ENCODE measurements at regions not wholly inside any gene's neighbourhood (a gene's known extent, or its start where the extent isn't known, plus 50 kb on each side); places are given as distances from the start of the nearest gene placed in this dataset.

GRCh38 chr14:97420211-97420610 lies 623.0 kb downstream of the VRK1 start:
- Mint-ChIP-seq H3K4me3 (no peak overlapping the region), H3K4me1 (peaks cover 13% of the 10 kb centered on the region), H3K9me3 (no peaks in the 10 kb centered on the region), H3K36me3 (ENCODE audit: insufficient read depth) (no peaks in the 10 kb centered on the region), H3K27ac (ENCODE audit: low read depth) (no peak overlapping the region), H3K27me3 (no peaks in the 10 kb centered on the region)
- DNase-seq (ENCODE audit: low spot score in 2 of 2) (no peak), ATAC-seq (replicated peaks; ENCODE audit: extremely low read depth, poor library complexity, severe bottlenecking) (no peak)

GRCh38 chr14:97426776-97427175 lies 629.6 kb downstream of the VRK1 start:
- no peaks in the 10 kb centered on the region for H3K9me3 Mint-ChIP-seq
- H3K27ac Mint-ChIP-seq (ENCODE audit: low read depth): no peak overlapping the region
- H3K27me3 Mint-ChIP-seq: no peaks in the 10 kb centered on the region
- no peaks in the 10 kb centered on the region for H3K36me3 Mint-ChIP-seq (ENCODE audit: insufficient read depth)
- DNase-seq (ENCODE audit: low spot score in 2 of 2): no peak
- H3K4me3 Mint-ChIP-seq: no peak overlapping the region
- ATAC-seq (replicated peaks; ENCODE audit: extremely low read depth, poor library complexity, severe bottlenecking): no peak
- H3K4me1 Mint-ChIP-seq: peaks cover 7% of the 10 kb centered on the region

GRCh38 chr14:97428808-97429440 lies 631.7 kb downstream of the VRK1 start:
- DNase-seq (ENCODE audit: low spot score in 2 of 2) (no peak), ATAC-seq (replicated peaks; ENCODE audit: extremely low read depth, poor library complexity, severe bottlenecking) (no peak)
- H3K27ac Mint-ChIP-seq (ENCODE audit: low read depth): no peak overlapping the region
- H3K4me3 Mint-ChIP-seq: no peak overlapping the region
- H3K36me3 Mint-ChIP-seq (ENCODE audit: insufficient read depth): peaks cover 3% of the 10 kb centered on the region
- no peaks in the 10 kb centered on the region for H3K9me3 Mint-ChIP-seq
- H3K4me1 Mint-ChIP-seq: peaks cover 24% of the 10 kb centered on the region
- H3K27me3 Mint-ChIP-seq: no peaks in the 10 kb centered on the region

GRCh38 chr14:97432586-97432985 lies 635.4 kb downstream of the VRK1 start:
- Mint-ChIP-seq H3K27ac (ENCODE audit: low read depth) (peak overlapping the region; percentile 64), H3K9me3 (no peaks in the 10 kb centered on the region), H3K36me3 (ENCODE audit: insufficient read depth) (peaks cover 6% of the 10 kb centered on the region), H3K4me3 (no peak overlapping the region), H3K27me3 (no peaks in the 10 kb centered on the region), H3K4me1 (peaks cover 24% of the 10 kb centered on the region)
- ATAC-seq (replicated peaks; ENCODE audit: extremely low read depth, poor library complexity, severe bottlenecking): peak; percentile 54
- DNase-seq (ENCODE audit: low spot score in 2 of 2): no peak

GRCh38 chr14:97441740-97442362 lies 644.7 kb downstream of the VRK1 start:
- DNase-seq (ENCODE audit: low spot score in 2 of 2): no peak
- H3K9me3 Mint-ChIP-seq: no peaks in the 10 kb centered on the region
- H3K4me3 Mint-ChIP-seq: no peak overlapping the region
- no peaks in the 10 kb centered on the region for H3K27me3 Mint-ChIP-seq
- peaks cover 2% of the 10 kb centered on the region for H3K36me3 Mint-ChIP-seq (ENCODE audit: insufficient read depth)
- peak overlapping the region; percentile 54 for H3K27ac Mint-ChIP-seq (ENCODE audit: low read depth)
- peaks cover 15% of the 10 kb centered on the region for H3K4me1 Mint-ChIP-seq
- ATAC-seq (replicated peaks; ENCODE audit: extremely low read depth, poor library complexity, severe bottlenecking): no peak

GRCh38 chr14:97442363-97442762 lies 645.2 kb downstream of the VRK1 start:
- Mint-ChIP-seq H3K4me3 (no peak overlapping the region), H3K4me1 (peaks cover 15% of the 10 kb centered on the region)
- no peak for ATAC-seq (replicated peaks; ENCODE audit: extremely low read depth, poor library complexity, severe bottlenecking)

GRCh38 chr14:97443412-97443811 lies 646.2 kb downstream of the VRK1 start:
- Mint-ChIP-seq H3K27me3 (no peaks in the 10 kb centered on the region), H3K9me3 (no peaks in the 10 kb centered on the region), H3K4me3 (no peak overlapping the region), H3K27ac (ENCODE audit: low read depth) (no peak overlapping the region), H3K36me3 (ENCODE audit: insufficient read depth) (peaks cover 2% of the 10 kb centered on the region), H3K4me1 (peaks cover 15% of the 10 kb centered on the region)
- ATAC-seq (replicated peaks; ENCODE audit: extremely low read depth, poor library complexity, severe bottlenecking): no peak
- DNase-seq (ENCODE audit: low spot score in 2 of 2): no peak

More at GRCh38 chr14:97442363-97442762, 645.2 kb downstream of the VRK1 start:
- H3K27me3 Mint-ChIP-seq: no peaks in the 10 kb centered on the region
- no peak for DNase-seq (ENCODE audit: low spot score in 2 of 2)
- peak overlapping the region; percentile 54 for H3K27ac Mint-ChIP-seq (ENCODE audit: low read depth)
- no peaks in the 10 kb centered on the region for H3K9me3 Mint-ChIP-seq
- H3K36me3 Mint-ChIP-seq (ENCODE audit: insufficient read depth): peaks cover 2% of the 10 kb centered on the region

- ATAC-seq (replicated peaks; ENCODE audit: extremely low read depth, poor library complexity, severe bottlenecking): no peak
Observed at GRCh38 chr14:97444248-97444647, 647.1 kb downstream of the VRK1 start.

GRCh38 chr14:97445367-97445766 lies 648.2 kb downstream of the VRK1 start:
- no peak for DNase-seq (ENCODE audit: low spot score in 2 of 2)
- H3K27me3 Mint-ChIP-seq: no peaks in the 10 kb centered on the region
- no peak overlapping the region for H3K4me3 Mint-ChIP-seq
- no peak for ATAC-seq (replicated peaks; ENCODE audit: extremely low read depth, poor library complexity, severe bottlenecking)
- no peaks in the 10 kb centered on the region for H3K9me3 Mint-ChIP-seq
- H3K36me3 Mint-ChIP-seq (ENCODE audit: insufficient read depth): peaks cover 2% of the 10 kb centered on the region
- peaks cover 10% of the 10 kb centered on the region for H3K4me1 Mint-ChIP-seq
- no peak overlapping the region for H3K27ac Mint-ChIP-seq (ENCODE audit: low read depth)

More at GRCh38 chr14:97444248-97444647, 647.1 kb downstream of the VRK1 start:
- H3K27me3 Mint-ChIP-seq: no peaks in the 10 kb centered on the region
- H3K27ac Mint-ChIP-seq (ENCODE audit: low read depth): no peak overlapping the region
- no peak for DNase-seq (ENCODE audit: low spot score in 2 of 2)
- H3K4me1 Mint-ChIP-seq: peaks cover 15% of the 10 kb centered on the region
- peaks cover 2% of the 10 kb centered on the region for H3K36me3 Mint-ChIP-seq (ENCODE audit: insufficient read depth)
- no peak overlapping the region for H3K4me3 Mint-ChIP-seq
- H3K9me3 Mint-ChIP-seq: no peaks in the 10 kb centered on the region

- H3K36me3 Mint-ChIP-seq (ENCODE audit: insufficient read depth): peaks cover 2% of the 10 kb centered on the region
- H3K9me3 Mint-ChIP-seq: no peaks in the 10 kb centered on the region
- peaks cover 10% of the 10 kb centered on the region for H3K4me1 Mint-ChIP-seq
- H3K27me3 Mint-ChIP-seq: no peaks in the 10 kb centered on the region
- ATAC-seq (replicated peaks; ENCODE audit: extremely low read depth, poor library complexity, severe bottlenecking): no peak
- no peak for DNase-seq (ENCODE audit: low spot score in 2 of 2)
- H3K27ac Mint-ChIP-seq (ENCODE audit: low read depth): no peak overlapping the region
- H3K4me3 Mint-ChIP-seq: no peak overlapping the region
Observed at GRCh38 chr14:97446087-97446486, 648.9 kb downstream of the VRK1 start.

GRCh38 chr14:97452314-97452713 lies 655.1 kb downstream of the VRK1 start:
- DNase-seq (ENCODE audit: low spot score in 2 of 2) (no peak), ATAC-seq (replicated peaks; ENCODE audit: extremely low read depth, poor library complexity, severe bottlenecking) (no peak)
- Mint-ChIP-seq H3K27me3 (no peaks in the 10 kb centered on the region), H3K36me3 (ENCODE audit: insufficient read depth) (peaks cover 2% of the 10 kb centered on the region), H3K9me3 (no peaks in the 10 kb centered on the region), H3K4me1 (peaks cover 13% of the 10 kb centered on the region), H3K27ac (ENCODE audit: low read depth) (no peak overlapping the region), H3K4me3 (no peak overlapping the region)

- no peak for ATAC-seq (replicated peaks; ENCODE audit: extremely low read depth, poor library complexity, severe bottlenecking)
- Mint-ChIP-seq H3K27ac (ENCODE audit: low read depth) (no peak overlapping the region), H3K4me1 (peaks cover 30% of the 10 kb centered on the region), H3K4me3 (no peak overlapping the region), H3K27me3 (no peaks in the 10 kb centered on the region), H3K36me3 (ENCODE audit: insufficient read depth) (peaks cover 6% of the 10 kb centered on the region), H3K9me3 (no peaks in the 10 kb centered on the region)
- DNase-seq (ENCODE audit: low spot score in 2 of 2): no peak
Observed at GRCh38 chr14:97453991-97454390, 656.8 kb downstream of the VRK1 start.

GRCh38 chr14:97456462-97456861 lies 659.3 kb downstream of the VRK1 start:
- ATAC-seq (replicated peaks; ENCODE audit: extremely low read depth, poor library complexity, severe bottlenecking): no peak
- Mint-ChIP-seq H3K27ac (ENCODE audit: low read depth) (peak overlapping the region; percentile 94), H3K4me3 (no peak overlapping the region), H3K36me3 (ENCODE audit: insufficient read depth) (peaks cover 8% of the 10 kb centered on the region), H3K4me1 (peaks cover 51% of the 10 kb centered on the region), H3K27me3 (no peaks in the 10 kb centered on the region), H3K9me3 (no peaks in the 10 kb centered on the region)
- DNase-seq (ENCODE audit: low spot score in 2 of 2): no peak

Data from central memory CD8-positive, alpha-beta T cell (primary cell).